ENCODE measurements at regions not wholly inside any gene's neighbourhood (a gene's known extent, or its start where the extent isn't known, plus 50 kb on each side); places are given as distances from the start of the nearest gene placed in this dataset.
"Not testable (repeated sequence)": the region's sequence is repeated elsewhere in the genome, so short reads cannot be mapped to it uniquely, and the experiment has no call there.

- H3K4me3 ChIP-seq (ENCODE audit: control insufficient read depth, low read depth, low read length): no peak overlapping the region
- no peak for DNase-seq (ENCODE audit: low read depth)
- TF ChIP-seq CTCF (IDR thresholded peaks at IDR 0.05; ENCODE audit: control insufficient read depth, insufficient read depth, low read depth, low read length, missing control alignments): no peak
These were observed 232.0 kb downstream of the DSC3 start for GRCh38 chr18:30810580-30810979.

- DNase-seq (ENCODE audit: low read depth): no peak
- no peak for TF ChIP-seq CTCF (IDR thresholded peaks at IDR 0.05; ENCODE audit: control insufficient read depth, insufficient read depth, low read depth, low read length, missing control alignments)
- no peak overlapping the region for H3K4me3 ChIP-seq (ENCODE audit: control insufficient read depth, low read depth, low read length)
These were observed 235.7 kb downstream of the DSC3 start for GRCh38 chr18:30806823-30807222.

GRCh38 chr18:30800800-30801199 lies 241.7 kb downstream of the DSC3 start:
- no peak for DNase-seq (ENCODE audit: low read depth)
- H3K4me3 ChIP-seq (ENCODE audit: control insufficient read depth, low read depth, low read length): no peak overlapping the region
- TF ChIP-seq CTCF (IDR thresholded peaks at IDR 0.05; ENCODE audit: control insufficient read depth, insufficient read depth, low read depth, low read length, missing control alignments): no peak

- no peak for DNase-seq (ENCODE audit: low read depth)
- H3K4me3 ChIP-seq (ENCODE audit: control insufficient read depth, low read depth, low read length): no peak overlapping the region
- TF ChIP-seq CTCF (IDR thresholded peaks at IDR 0.05; ENCODE audit: control insufficient read depth, insufficient read depth, low read depth, low read length, missing control alignments): no peak
These were observed 250.5 kb downstream of the DSC3 start for GRCh38 chr18:30792051-30792450.

GRCh38 chr18:30788411-30788991 lies 254.0 kb downstream of the DSC3 start:
- DNase-seq (ENCODE audit: low read depth); H3K4me3 ChIP-seq (ENCODE audit: control insufficient read depth, low read depth, low read length): not testable (repeated sequence)

GRCh38 chr18:30787410-30787809 lies 255.1 kb downstream of the DSC3 start:
- H3K4me3 ChIP-seq (ENCODE audit: control insufficient read depth, low read depth, low read length): no peak overlapping the region
- TF ChIP-seq CTCF (IDR thresholded peaks at IDR 0.05; ENCODE audit: control insufficient read depth, insufficient read depth, low read depth, low read length, missing control alignments): no peak
- no peak for DNase-seq (ENCODE audit: low read depth)

GRCh38 chr18:30781601-30782000 lies 260.9 kb downstream of the DSC3 start:
- H3K4me3 ChIP-seq (ENCODE audit: control insufficient read depth, low read depth, low read length): no peak overlapping the region
- TF ChIP-seq CTCF (IDR thresholded peaks at IDR 0.05; ENCODE audit: control insufficient read depth, insufficient read depth, low read depth, low read length, missing control alignments): no peak
- DNase-seq (ENCODE audit: low read depth): no peak
